Vagina (tissue), 2 donors: ENCODE measurements at regions not wholly inside any gene's neighbourhood (a gene's known extent, or its start where the extent isn't known, plus 50 kb on each side); places are given as distances from the start of the nearest gene placed in this dataset.

ENCODE experiments used
- POLR2A ChIP-seq, 2 donors: fragments of 450-650 bp; IDR thresholded peaks; one replicate each; pipeline ENCODE4 v1.6.1; 2017; ENCODE audit warnings: antibody characterized with exemption in 2 of 2, mild to moderate bottlenecking in 2 of 2, moderate library complexity in 2 of 2
- POLR2AphosphoS5 ChIP-seq, 2 donors: sonication (generic); formaldehyde crosslinking; IDR thresholded peaks; one replicate each; pipeline ENCODE4 v1.9.0; 2017; ENCODE audit warnings: antibody characterized with exemption in 2 of 2, mild to moderate bottlenecking in 2 of 2, low read depth in 1 of 2; ENCODE audit not compliant: insufficient read depth in 1 of 2
- TF ChIP-seq, protein P1 (sequence below), 3 experiments: fragments of 450-650 bp in 2 of 3; fragments of 200-600 bp in 1 of 3; sonication (generic) in 1 of 3; IDR thresholded peaks; one replicate each; pipeline ENCODE4 v1.5.1; 2017 to 2019; ENCODE audit warnings: antibody characterized with exemption in 3 of 3, mild to moderate bottlenecking in 2 of 3, moderate library complexity in 2 of 3

DNA sequence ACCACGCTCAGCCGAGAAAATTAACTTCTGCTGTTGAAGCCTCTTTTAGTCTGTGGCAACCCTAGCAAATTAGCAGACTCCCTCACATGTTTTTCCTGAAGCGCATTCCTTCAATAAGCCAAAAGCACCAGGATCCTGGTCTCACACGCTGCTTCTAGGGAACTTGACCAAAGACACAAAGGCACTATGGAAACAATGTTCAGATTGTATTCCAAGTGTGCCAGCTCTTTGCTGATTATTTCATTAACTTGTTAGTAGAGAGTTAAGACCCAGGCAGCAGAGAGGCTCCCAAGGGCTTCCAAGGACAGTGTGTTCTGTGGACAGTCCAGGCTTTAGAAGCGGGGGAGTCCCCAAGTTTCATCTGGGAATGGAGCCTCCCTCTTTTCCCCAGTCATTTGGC lies 94.4 kb upstream of the BASP1 start:
- TF ChIP-seq, protein P1, sequence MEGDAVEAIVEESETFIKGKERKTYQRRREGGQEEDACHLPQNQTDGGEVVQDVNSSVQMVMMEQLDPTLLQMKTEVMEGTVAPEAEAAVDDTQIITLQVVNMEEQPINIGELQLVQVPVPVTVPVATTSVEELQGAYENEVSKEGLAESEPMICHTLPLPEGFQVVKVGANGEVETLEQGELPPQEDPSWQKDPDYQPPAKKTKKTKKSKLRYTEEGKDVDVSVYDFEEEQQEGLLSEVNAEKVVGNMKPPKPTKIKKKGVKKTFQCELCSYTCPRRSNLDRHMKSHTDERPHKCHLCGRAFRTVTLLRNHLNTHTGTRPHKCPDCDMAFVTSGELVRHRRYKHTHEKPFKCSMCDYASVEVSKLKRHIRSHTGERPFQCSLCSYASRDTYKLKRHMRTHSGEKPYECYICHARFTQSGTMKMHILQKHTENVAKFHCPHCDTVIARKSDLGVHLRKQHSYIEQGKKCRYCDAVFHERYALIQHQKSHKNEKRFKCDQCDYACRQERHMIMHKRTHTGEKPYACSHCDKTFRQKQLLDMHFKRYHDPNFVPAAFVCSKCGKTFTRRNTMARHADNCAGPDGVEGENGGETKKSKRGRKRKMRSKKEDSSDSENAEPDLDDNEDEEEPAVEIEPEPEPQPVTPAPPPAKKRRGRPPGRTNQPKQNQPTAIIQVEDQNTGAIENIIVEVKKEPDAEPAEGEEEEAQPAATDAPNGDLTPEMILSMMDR (IDR thresholded peaks at IDR 0.05): no peak
- TF ChIP-seq POLR2AphosphoS5 (IDR thresholded peaks at IDR 0.05; ENCODE audit: insufficient read depth in 1 of 2, low read depth in 1 of 2): no peak
- TF ChIP-seq POLR2A (IDR thresholded peaks at IDR 0.05): no peak
